K562 (cell line): ENCODE measurements at regions not wholly inside any gene's neighbourhood (a gene's known extent, or its start where the extent isn't known, plus 50 kb on each side); places are given as distances from the start of the nearest gene placed in this dataset.

Experiments used
- ATAC-seq: fragments of 200-7000 bp; cut with Tn5 transposase; 3 replicates; pipeline ENCODE4 v1.9.1; 2020; ENCODE audit warnings: moderate library complexity
- BruUV-seq: library from RNA; stranded (reverse); fragments of 400-500 nt; replicated peaks from 2 replicates; lab custom pipeline; 2021; lab: Mats Ljungman, UMichigan
- CTCF ChIA-PET: fragments of 300-600 bp; formaldehyde crosslinking; extraction: SDS; loops from one replicate; lab custom pipeline; 2021; ENCODE audit warnings: low intra/inter-chr PET ratio; lab: Yijun Ruan, JAX
- POLR2A ChIA-PET: fragments of 300-600, 350-650 bp; sonication (Branson Sonifier 250); formaldehyde crosslinking; extraction: SDS; loops from one replicate; lab custom pipeline; 2021; ENCODE audit warnings: antibody characterized with exemption, inconsistent platforms; lab: Yijun Ruan, JAX
- DNase-seq, 4 experiments: peaks; one replicate each; pipeline versions ENCODE4 v3.0.0 to v3.0.0-alpha.2; 2011 to 2018; ENCODE audit warnings: low spot score in 3 of 4, mixed read lengths in 3 of 4; ENCODE audit errors: extremely low read depth in 1 of 4
- FAIRE-seq: peaks from 2 replicates; lab custom pipeline; 2011; peaks lifted over from hg19 to GRCh38; lab: Jason Lieb, UNC
- H2AFZ ChIP-seq: 2 replicates; pipeline ENCODE4 v1.6.0; 2011; ENCODE audit warnings: low read depth, low read length, control low read depth, inconsistent platforms
- H3K27ac ChIP-seq: fragments of 200-600 bp; 3 replicates; pipeline ENCODE4 v1.8.0; 2011; ENCODE audit warnings: low read depth, mild to moderate bottlenecking, control low read depth, inconsistent platforms, low read length, moderate library complexity, mixed read lengths; ENCODE audit errors: extremely low read depth
- H3K27me3 ChIP-seq, 2 experiments: fragments of 300-600 bp in 1 of 2; 2 replicates in 1 of 2; 3 replicates in 1 of 2; pipeline versions ENCODE4 v1.6.0 to v1.8.0; 2011; ENCODE audit warnings: inconsistent platforms in 2 of 2, low read length in 2 of 2, mild to moderate bottlenecking in 1 of 2, mixed read lengths in 1 of 2, moderate library complexity in 1 of 2; ENCODE audit not compliant: control insufficient read depth in 2 of 2, insufficient read depth in 2 of 2
- H3K36me3 ChIP-seq: fragments of 300-600 bp; 3 replicates; pipeline ENCODE4 v1.8.0; 2011; ENCODE audit warnings: mild to moderate bottlenecking, low read length, inconsistent platforms; ENCODE audit not compliant: control insufficient read depth, insufficient read depth
- H3K4me1 ChIP-seq, 2 experiments: fragments of 200-600 bp in 1 of 2; replicated peaks in 1 of 2; 2 replicates in 1 of 2; 3 replicates in 1 of 2; pipeline versions ENCODE4 v1.5.1 to v1.8.0; 2011; ENCODE audit warnings: inconsistent platforms in 2 of 2, low read length in 2 of 2, mild to moderate bottlenecking in 1 of 2, mixed read lengths in 1 of 2, moderate library complexity in 1 of 2; ENCODE audit not compliant: control insufficient read depth in 2 of 2, insufficient read depth in 2 of 2
- H3K4me2 ChIP-seq: 2 replicates; pipeline ENCODE4 v1.6.1; 2011; ENCODE audit warnings: low read length, control low read depth, inconsistent platforms, mixed read lengths; ENCODE audit not compliant: insufficient read depth
- H3K4me3 ChIP-seq: fragments of 200-600 bp; sonication (generic), shearing (Covaris generic); 2 replicates; pipeline ENCODE4 v1.5.1; 2016; ENCODE audit warnings: control low read depth, inconsistent platforms
- H3K79me2 ChIP-seq: fragments of 200-600 bp; 3 replicates; pipeline ENCODE4 v1.8.0; 2011; ENCODE audit warnings: low read length, inconsistent platforms; ENCODE audit not compliant: control insufficient read depth, insufficient read depth
- H3K9ac ChIP-seq, 2 experiments: 2 replicates each; pipeline versions ENCODE4 v1.6.0 to v1.6.1; 2011; ENCODE audit warnings: low read depth in 2 of 2, low read length in 2 of 2, control low read depth in 1 of 2, inconsistent platforms in 1 of 2, mild to moderate bottlenecking in 1 of 2, mixed read lengths in 1 of 2; ENCODE audit not compliant: insufficient read depth in 1 of 2
- H3K9me1 ChIP-seq: one replicate; pipeline ENCODE4 v1.6.0; 2011; ENCODE audit warnings: inconsistent platforms, mild to moderate bottlenecking, low read length, moderate library complexity; ENCODE audit not compliant: control insufficient read depth, insufficient read depth
- H3K9me3 ChIP-seq: replicated peaks from 2 replicates; pipeline ENCODE4 v1.5.1; 2011; ENCODE audit warnings: low read depth, low read length, inconsistent platforms; ENCODE audit not compliant: control insufficient read depth, insufficient read depth
- H4K20me1 ChIP-seq: replicated peaks from 2 replicates; pipeline ENCODE4 v1.6.1; 2011; ENCODE audit warnings: low read length, inconsistent platforms, mixed read lengths; ENCODE audit not compliant: control insufficient read depth, insufficient read depth
- HDAC3 ChIP-seq: fragments of 450-650 bp; IDR thresholded peaks from 2 replicates; pipeline ENCODE4 v1.6.1; 2018; ENCODE audit warnings: borderline replicate concordance, mild to moderate bottlenecking, moderate library complexity; ENCODE audit not compliant: partially characterized antibody
- JUNB ChIP-seq: fragments of 450-650 bp; formaldehyde crosslinking; conservative IDR thresholded peaks from 2 replicates; pipeline ENCODE4 v1.4.0; 2020; ENCODE audit warnings: mild to moderate bottlenecking
- MTA3 ChIP-seq: fragments of 450-650 bp; formaldehyde crosslinking; IDR thresholded peaks from 2 replicates; pipeline ENCODE4 v1.6.1; 2017; ENCODE audit warnings: mild to moderate bottlenecking, borderline replicate concordance
- PHTF2 ChIP-seq: fragments of 250-450 bp; sonication (Bioruptor Pico); IDR thresholded peaks from 2 replicates; pipeline ENCODE4 v1.5.0; 2021; ENCODE audit warnings: mild to moderate bottlenecking
- TARDBP ChIP-seq: fragments of 450-650 bp; IDR thresholded peaks from 2 replicates; pipeline ENCODE4 v1.6.1; 2016
- ZNF23 ChIP-seq: fragments of 250-450 bp; sonication (Bioruptor Pico); IDR thresholded peaks from 2 replicates; pipeline ENCODE4 v1.4.0; 2020; ENCODE audit warnings: mild to moderate bottlenecking
- ZNF584 ChIP-seq: fragments of 200-800 bp; sonication (Bioruptor generic); IDR thresholded peaks from 2 replicates; pipeline ENCODE4 v1.6.1; 2016; ENCODE audit warnings: low read depth, mild to moderate bottlenecking, missing genetic modification characterization, missing compliant biosample characterization
- WGBS: fragments of 100-300 bp; shearing (Covaris generic); methylation state at CpG from one replicate; pipeline ENCODE4 v1.1.6; 2016; ENCODE audit warnings: low coverage, mixed read lengths; ENCODE audit not compliant: insufficient coverage; ENCODE audit errors: missing lambda C conversion rate; 5-methylcytosine and 5-hydroxymethylcytosine counted together
- in situ Hi-C: fragments of 300-500 bp; cut with MboI; formaldehyde crosslinking; loops from 4 replicates; pipeline ENCODE4 v1.15.0; 2018; ENCODE audit warnings: inconsistent platforms, mixed read lengths
- intact Hi-C: fragments of 100-400 bp; cut with micrococcal nuclease; formaldehyde crosslinking; loops from 2 replicates; pipeline ENCODE4 v1.14.2; 2022
- TF ChIP-seq, protein P1 (sequence below): sonication (generic); formaldehyde crosslinking; IDR thresholded peaks from 2 replicates; pipeline ENCODE4 v1.8.1; 2022; ENCODE audit warnings: missing genetic modification reagents
- TF ChIP-seq, protein P2 (sequence below): sonication (generic); formaldehyde crosslinking; IDR thresholded peaks from 2 replicates; pipeline ENCODE4 v1.8.0; 2022; ENCODE audit warnings: mild to moderate bottlenecking, missing genetic modification reagents

DNA sequence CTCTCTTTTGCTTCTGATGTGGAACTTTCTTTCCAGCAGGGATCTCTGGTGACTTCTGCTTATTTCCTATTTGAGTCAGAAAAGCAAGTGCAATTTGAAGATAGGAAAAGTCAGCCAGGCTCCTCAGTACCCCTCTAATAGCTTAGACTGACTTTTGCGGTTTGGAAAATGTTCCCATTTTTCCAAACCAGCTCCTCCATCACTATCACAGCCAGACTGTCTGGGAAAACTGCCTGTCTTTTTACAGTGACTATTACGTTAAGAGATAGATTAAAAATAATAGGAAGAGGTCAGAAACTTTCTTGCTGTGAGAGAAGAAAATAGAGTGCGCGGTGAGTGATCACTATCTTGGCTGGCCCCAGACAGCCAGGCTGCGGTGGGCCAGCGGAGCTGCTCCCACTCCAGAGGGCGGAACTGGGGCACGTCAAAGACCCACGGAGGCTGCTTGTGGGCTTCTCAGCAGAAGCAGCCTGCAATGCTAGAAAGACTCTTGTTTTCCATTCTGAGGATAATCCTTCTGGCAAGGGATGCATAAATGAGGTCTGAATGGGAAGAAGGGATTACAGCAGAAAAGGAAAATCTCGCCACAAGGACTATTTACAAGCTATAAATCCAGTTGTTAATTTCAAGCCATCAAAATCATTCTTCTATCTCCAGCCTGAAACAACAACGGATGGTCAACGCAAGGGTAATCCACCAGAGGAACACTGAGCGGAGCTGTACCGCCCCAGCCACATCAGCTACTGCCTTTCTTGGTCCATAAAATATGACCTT is 151.0 kb upstream of the MSX2 start:
- Histone ChIP-seq H3K9ac (no peak overlapping the region), H3K9me3 (no peaks in the 10 kb centered on the region), H3K4me3 (no peak overlapping the region), H2AFZ (no peak overlapping the region), H3K4me2 (no peak overlapping the region), H4K20me1 (no peaks in the 10 kb centered on the region), H3K79me2 (no peaks in the 10 kb centered on the region), H3K9me1 (no peaks in the 10 kb centered on the region), H3K27ac (no peak overlapping the region), H3K36me3 (no peaks in the 10 kb centered on the region), H3K27me3 (peaks cover 0 to 10% of the 10 kb centered on the region in 2 experiments; a peak in 4 of 5 replicates), H3K4me1 (no peaks in the 10 kb centered on the region; a peak in 1 of 5 replicates)
- intact Hi-C loops: no loop called here
- ChIA-PET CTCF (no interaction called here), POLR2A (interaction anchor here (0.9 to 1.3 kb wide), 2 partner anchors 16 to 28 kb away, joined by 3 to 4 read pairs; no protein-coding TSS in a partner anchor)
- FAIRE-seq: no peak
- BruUV-seq: no TSS peak
- WGBS: 2% methylated on average over 14 of the region's 14 CpGs
- TF ChIP-seq JUNB (CRISPR knock-in tag): no peak
- no peak for TF ChIP-seq MTA3
- no peak for TF ChIP-seq HDAC3
- TF ChIP-seq PHTF2: no peak
- TF ChIP-seq, protein P1, sequence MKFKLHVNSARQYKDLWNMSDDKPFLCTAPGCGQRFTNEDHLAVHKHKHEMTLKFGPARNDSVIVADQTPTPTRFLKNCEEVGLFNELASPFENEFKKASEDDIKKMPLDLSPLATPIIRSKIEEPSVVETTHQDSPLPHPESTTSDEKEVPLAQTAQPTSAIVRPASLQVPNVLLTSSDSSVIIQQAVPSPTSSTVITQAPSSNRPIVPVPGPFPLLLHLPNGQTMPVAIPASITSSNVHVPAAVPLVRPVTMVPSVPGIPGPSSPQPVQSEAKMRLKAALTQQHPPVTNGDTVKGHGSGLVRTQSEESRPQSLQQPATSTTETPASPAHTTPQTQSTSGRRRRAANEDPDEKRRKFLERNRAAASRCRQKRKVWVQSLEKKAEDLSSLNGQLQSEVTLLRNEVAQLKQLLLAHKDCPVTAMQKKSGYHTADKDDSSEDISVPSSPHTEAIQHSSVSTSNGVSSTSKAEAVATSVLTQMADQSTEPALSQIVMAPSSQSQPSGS (CRISPR knock-in tag): no peak
- no peak for TF ChIP-seq ZNF584 (CRISPR knock-in tag)
- no peak for TF ChIP-seq ZNF23 (CRISPR knock-in tag)
- TF ChIP-seq, protein P2, sequence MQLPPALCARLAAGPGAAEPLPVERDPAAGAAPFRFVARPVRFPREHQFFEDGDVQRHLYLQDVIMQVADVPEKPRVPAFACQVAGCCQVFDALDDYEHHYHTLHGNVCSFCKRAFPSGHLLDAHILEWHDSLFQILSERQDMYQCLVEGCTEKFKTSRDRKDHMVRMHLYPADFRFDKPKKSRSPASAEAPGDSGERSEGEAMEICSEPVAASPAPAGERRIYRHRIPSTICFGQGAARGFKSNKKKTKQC (CRISPR knock-in tag): no peak
- TF ChIP-seq TARDBP: no peak
- in situ Hi-C loops: no loop called here
- DNase-seq: no peak
- no peak for ATAC-seq
